ENCODE measurements at regions not wholly inside any gene's neighbourhood (a gene's known extent, or its start where the extent isn't known, plus 50 kb on each side); places are given as distances from the start of the nearest gene placed in this dataset.
"Not testable (repeated sequence)": the region's sequence is repeated elsewhere in the genome, so short reads cannot be mapped to it uniquely, and the experiment has no call there.

GRCh38 chr10:6718550-6718949, 138.5 kb upstream of the PRKCQ start:
- DNase-seq = no peak

- DNase-seq = no peak
Measured at GRCh38 chr10:6716516-6716915, 136.4 kb upstream of the PRKCQ start.

GRCh38 chr10:6713716-6714115, 133.6 kb upstream of the PRKCQ start:
- no peak for DNase-seq

- DNase-seq = no peak
Measured at GRCh38 chr10:6713120-6713519, 133.0 kb upstream of the PRKCQ start.

GRCh38 chr10:6711881-6712280, 131.8 kb upstream of the PRKCQ start:
- no peak for DNase-seq

- DNase-seq = no peak
Measured at GRCh38 chr10:6711408-6711841, 131.3 kb upstream of the PRKCQ start.

GRCh38 chr10:6707352-6707751, 127.3 kb upstream of the PRKCQ start:
- DNase-seq = no peak

GRCh38 chr10:6706725-6707124, 126.6 kb upstream of the PRKCQ start:
- DNase-seq = no peak

- no peak for DNase-seq
Measured at GRCh38 chr10:6704896-6705295, 124.8 kb upstream of the PRKCQ start.

- not testable (repeated sequence) for DNase-seq
Measured at GRCh38 chr10:6702833-6703232, 122.8 kb upstream of the PRKCQ start.

- DNase-seq = no peak
Measured at GRCh38 chr10:6702030-6702429, 122.0 kb upstream of the PRKCQ start.

GRCh38 chr10:6701289-6701688, 121.2 kb upstream of the PRKCQ start:
- DNase-seq = no peak

- no peak for DNase-seq
Measured at GRCh38 chr10:6700066-6700465, 120.0 kb upstream of the PRKCQ start.

GRCh38 chr10:6699336-6699735, 119.3 kb upstream of the PRKCQ start:
- DNase-seq = no peak

- no peak for DNase-seq
Measured at GRCh38 chr10:6695519-6695918, 115.4 kb upstream of the PRKCQ start.

- DNase-seq = no peak
Measured at GRCh38 chr10:6694447-6695140, 114.5 kb upstream of the PRKCQ start.

- DNase-seq = no peak
Measured at GRCh38 chr10:6692856-6693255, 112.8 kb upstream of the PRKCQ start.

- no peak for DNase-seq
Measured at GRCh38 chr10:6692103-6692502, 112.0 kb upstream of the PRKCQ start.

- DNase-seq = no peak
Measured at GRCh38 chr10:6689036-6689435, 109.0 kb upstream of the PRKCQ start.

- no peak for DNase-seq
Measured at GRCh38 chr10:6680735-6681134, 100.7 kb upstream of the PRKCQ start.

- no peak for DNase-seq
Measured at GRCh38 chr10:6678956-6679355, 98.9 kb upstream of the PRKCQ start.

GRCh38 chr10:6678211-6678803, 98.2 kb upstream of the PRKCQ start:
- peak; percentile 68 for DNase-seq

GRCh38 chr10:6677129-6677528, 97.1 kb upstream of the PRKCQ start:
- not testable (repeated sequence) for DNase-seq

- peak; percentile 37 for DNase-seq
Measured at GRCh38 chr10:6674291-6674690, 94.2 kb upstream of the PRKCQ start.

GRCh38 chr10:6671976-6672375, 91.9 kb upstream of the PRKCQ start:
- DNase-seq = no peak
